WI38 (cell line): ENCODE measurements at regions not wholly inside any gene's neighbourhood (a gene's known extent, or its start where the extent isn't known, plus 50 kb on each side); places are given as distances from the start of the nearest gene placed in this dataset.

ENCODE experiments used
- H3K4me3 ChIP-seq: 2 replicates; pipeline ENCODE4 v1.5.1; 2011; ENCODE audit warnings: low read depth, mild to moderate bottlenecking, control low read depth, low read length
- TF ChIP-seq, protein P1 (sequence below): IDR thresholded peaks from 2 replicates; pipeline ENCODE4 v1.5.1; 2012; ENCODE audit warnings: low read depth, mild to moderate bottlenecking, control low read depth, low read length

DNA sequence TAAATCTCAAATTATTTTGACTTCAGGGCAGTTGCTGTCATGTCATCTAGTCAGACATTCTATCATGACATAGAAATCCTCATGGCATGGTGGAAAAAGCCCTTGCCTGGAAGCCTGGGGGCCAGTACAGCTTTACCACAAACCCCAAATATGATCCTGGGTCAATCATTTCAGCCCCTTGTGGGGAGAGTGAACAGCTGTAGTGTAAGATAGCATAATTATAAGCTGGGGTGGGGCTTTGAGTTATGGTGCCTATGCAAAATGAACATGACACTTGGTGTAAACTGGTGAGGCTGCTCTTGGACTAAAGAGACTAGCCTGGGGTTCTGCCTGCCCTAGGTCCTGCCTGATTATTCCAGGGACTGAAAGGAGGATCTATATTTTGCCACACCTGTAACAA, 207.7 kb upstream of the DDHD1 start:
- no peak overlapping the region for H3K4me3 ChIP-seq
- TF ChIP-seq, protein P1, sequence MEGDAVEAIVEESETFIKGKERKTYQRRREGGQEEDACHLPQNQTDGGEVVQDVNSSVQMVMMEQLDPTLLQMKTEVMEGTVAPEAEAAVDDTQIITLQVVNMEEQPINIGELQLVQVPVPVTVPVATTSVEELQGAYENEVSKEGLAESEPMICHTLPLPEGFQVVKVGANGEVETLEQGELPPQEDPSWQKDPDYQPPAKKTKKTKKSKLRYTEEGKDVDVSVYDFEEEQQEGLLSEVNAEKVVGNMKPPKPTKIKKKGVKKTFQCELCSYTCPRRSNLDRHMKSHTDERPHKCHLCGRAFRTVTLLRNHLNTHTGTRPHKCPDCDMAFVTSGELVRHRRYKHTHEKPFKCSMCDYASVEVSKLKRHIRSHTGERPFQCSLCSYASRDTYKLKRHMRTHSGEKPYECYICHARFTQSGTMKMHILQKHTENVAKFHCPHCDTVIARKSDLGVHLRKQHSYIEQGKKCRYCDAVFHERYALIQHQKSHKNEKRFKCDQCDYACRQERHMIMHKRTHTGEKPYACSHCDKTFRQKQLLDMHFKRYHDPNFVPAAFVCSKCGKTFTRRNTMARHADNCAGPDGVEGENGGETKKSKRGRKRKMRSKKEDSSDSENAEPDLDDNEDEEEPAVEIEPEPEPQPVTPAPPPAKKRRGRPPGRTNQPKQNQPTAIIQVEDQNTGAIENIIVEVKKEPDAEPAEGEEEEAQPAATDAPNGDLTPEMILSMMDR: no peak

DNA sequence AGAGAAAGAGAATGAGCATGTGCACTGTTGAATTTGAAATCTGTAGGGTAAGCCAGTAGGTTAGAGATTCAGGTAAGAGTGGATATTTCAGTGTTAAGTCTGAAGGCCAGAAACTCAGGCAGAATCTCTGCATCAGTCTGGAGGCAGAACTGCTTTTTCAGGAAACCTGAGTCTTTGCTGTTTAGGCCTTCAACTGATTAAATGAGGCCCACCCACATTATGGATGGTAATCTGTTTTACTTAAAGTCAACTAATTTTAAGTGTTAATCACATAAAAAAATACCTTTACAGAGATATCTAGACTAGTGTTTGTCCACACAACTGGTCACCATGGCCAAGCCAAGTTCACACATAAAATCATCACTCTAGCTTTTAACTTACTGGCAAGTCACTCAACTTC, 205.0 kb upstream of the DDHD1 start:
- H3K4me3 ChIP-seq: no peak overlapping the region
- TF ChIP-seq, protein P1: no peak

DNA sequence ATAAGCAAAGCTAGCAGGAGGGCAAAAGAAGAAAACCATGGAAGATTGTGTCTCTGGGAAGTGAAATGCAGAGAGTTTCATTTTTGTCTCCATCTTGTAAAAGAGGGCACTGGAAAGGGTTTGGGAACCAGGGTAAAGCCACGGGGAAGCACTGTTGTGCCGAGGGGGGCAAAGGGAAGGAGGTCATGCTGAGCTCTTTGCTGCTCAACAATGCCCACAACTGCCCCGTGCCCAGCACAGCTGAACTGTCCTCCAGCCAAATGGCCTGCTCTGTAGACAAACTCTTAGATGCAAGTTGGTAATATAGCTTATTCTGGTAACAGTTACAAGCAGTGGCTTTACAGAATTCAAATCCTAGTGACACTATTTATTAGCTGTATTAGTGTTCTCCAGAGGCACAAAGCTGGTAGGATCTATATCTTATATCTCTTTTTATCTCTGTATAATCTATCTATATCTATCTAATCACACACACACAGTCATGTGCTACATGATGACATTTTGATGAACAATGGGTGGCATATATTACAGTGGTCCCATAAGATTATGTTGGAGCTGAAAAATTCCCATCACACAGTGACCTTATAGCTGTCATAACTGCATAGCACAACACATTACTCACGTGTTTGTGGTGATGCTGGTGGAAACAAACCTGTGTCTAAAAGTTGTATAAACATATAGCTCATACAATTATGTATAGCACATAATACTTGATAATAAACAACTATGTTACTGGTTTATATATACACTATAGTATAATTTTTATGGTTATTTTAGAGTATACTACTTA, 203.4 kb upstream of the DDHD1 start:
- TF ChIP-seq, protein P1: no peak
- H3K4me3 ChIP-seq: no peak overlapping the region

DNA sequence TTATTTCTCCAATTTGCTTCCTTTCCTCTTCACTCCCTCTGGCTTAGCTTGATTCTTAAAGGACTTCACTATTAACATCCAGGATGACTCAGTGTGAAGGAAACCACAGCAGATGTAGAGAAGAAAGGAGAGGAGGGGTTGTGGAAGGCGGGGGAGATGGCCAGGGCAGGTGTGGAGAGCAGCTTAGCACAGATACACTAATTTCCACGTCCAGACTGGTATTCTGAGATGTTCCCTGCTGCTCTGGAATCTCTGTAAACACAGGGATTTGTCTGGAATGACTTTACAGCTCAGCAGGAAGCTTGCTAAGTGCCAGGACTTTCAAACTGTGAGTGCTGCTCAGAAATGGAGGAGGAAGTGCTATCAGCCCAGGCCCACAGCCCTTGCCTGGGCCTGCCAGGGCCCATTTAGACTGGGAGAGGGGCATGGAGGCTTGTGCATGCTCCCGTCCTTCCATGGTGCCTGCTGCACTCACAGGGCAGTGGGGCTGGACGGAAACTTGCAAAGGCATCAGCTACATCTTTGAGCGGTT, 202.5 kb upstream of the DDHD1 start:
- H3K4me3 ChIP-seq: no peak overlapping the region
- TF ChIP-seq, protein P1: no peak

DNA sequence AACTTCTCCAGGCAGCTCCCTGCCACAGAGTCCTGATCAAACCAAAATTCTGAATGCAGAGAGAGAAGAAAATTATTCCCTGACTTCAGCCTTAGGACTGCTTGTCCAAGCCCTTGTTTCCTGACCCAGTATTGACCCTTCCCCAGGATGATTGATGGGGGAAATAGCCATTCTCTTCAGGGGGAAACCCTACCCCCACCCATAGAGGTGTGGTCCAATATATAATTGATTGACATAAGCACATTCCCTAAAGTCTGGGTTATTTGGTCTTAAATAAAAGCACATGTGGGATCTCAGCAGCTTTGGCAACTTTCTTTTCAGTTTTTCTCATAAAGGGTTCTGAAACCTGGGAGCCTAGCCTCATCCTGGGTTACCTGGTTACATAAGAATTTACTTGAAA, 201.2 kb upstream of the DDHD1 start:
- TF ChIP-seq, protein P1: no peak
- no peak overlapping the region for H3K4me3 ChIP-seq

DNA sequence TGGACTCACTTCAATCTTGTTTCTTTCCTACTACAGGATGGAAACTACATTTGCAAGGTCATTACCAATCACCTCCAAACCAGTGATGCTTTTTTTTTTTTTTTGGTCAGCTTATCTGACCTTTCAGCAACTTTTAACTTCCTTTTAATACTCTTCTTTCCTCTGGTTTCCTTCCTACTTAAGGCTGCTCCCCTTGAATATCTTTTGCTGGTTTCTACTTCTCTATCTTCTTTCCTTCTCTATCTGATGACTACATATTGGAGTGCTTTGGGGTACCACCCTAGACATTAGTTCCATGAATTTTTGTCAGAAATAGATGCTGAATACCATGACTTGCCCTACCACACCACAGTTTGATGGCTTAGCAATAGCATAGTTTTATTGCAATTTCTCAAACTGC, 197.7 kb upstream of the DDHD1 start:
- TF ChIP-seq, protein P1: no peak
- no peak overlapping the region for H3K4me3 ChIP-seq

DNA sequence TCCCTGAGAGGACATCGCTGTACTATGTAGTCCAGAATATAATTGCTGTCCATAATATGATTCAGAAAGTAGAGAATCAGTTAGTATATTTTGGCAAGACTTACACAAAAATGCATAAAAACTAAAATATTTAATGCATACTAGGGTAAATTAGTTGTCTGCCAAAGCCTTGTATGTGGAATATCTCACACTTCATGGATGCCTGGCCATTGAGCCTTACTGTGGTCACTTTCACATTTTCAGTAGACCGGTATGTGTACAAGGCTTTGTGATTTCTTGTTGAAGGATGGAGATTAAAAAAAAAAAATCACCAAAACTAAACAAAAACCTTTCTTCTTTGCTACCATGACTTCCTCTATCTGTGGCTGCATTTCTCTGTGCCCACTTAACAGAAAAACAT, 197.3 kb upstream of the DDHD1 start:
- no peak overlapping the region for H3K4me3 ChIP-seq
- TF ChIP-seq, protein P1: no peak
